PC-3 (cell line): ENCODE measurements at regions not wholly inside any gene's neighbourhood (a gene's known extent, or its start where the extent isn't known, plus 50 kb on each side); places are given as distances from the start of the nearest gene placed in this dataset.
"Not testable (repeated sequence)": the region's sequence is repeated elsewhere in the genome, so short reads cannot be mapped to it uniquely, and the experiment has no call there.

Source experiments
- ATAC-seq: fragments of 200-7000 bp; cut with Tn5 transposase; 2 replicates; pipeline ENCODE4 v1.9.1; 2020; ENCODE audit warnings: mild to moderate bottlenecking, moderate library complexity
- BruUV-seq: library from RNA; stranded (reverse); fragments of 400-500 nt; replicated peaks from 2 replicates; lab custom pipeline; 2021; lab: Mats Ljungman, UMichigan
- CTCF ChIA-PET: fragments of 300-600 bp; sonication (Branson Sonifier 250); formaldehyde crosslinking; loops from one replicate; lab custom pipeline; 2022; ENCODE audit warnings: antibody characterized with exemption; lab: Charles Lee
- POLR2A ChIA-PET: fragments of 300-600 bp; sonication (Branson Sonifier 250); formaldehyde crosslinking; loops from one replicate; lab custom pipeline; 2022; ENCODE audit warnings: antibody characterized with exemption; ENCODE audit not compliant: unreplicated experiment; lab: Charles Lee
- DNase-seq: peaks from one replicate; pipeline ENCODE4 v3.0.0-alpha.2; 2015
- H2AFZ ChIP-seq: fragments of 300-600 bp; sonication (generic); 2 replicates; pipeline ENCODE4 v1.6.0; 2016; ENCODE audit warnings: antibody characterized with exemption, low read length
- H3F3A ChIP-seq: fragments of 300-600 bp; sonication (generic); one replicate; pipeline ENCODE4 v1.6.0; 2017; ENCODE audit warnings: antibody characterized with exemption, low read length, control low read depth, mild to moderate bottlenecking; ENCODE audit not compliant: unreplicated experiment
- H3K27ac ChIP-seq: fragments of 300-600 bp; sonication (generic); 2 replicates; pipeline ENCODE4 v1.5.1; 2016; ENCODE audit warnings: mild to moderate bottlenecking, low read length
- H3K27me3 ChIP-seq: fragments of 300-600 bp; sonication (generic); 2 replicates; pipeline ENCODE4 v1.6.1; 2016; ENCODE audit warnings: low read length, mixed read lengths
- H3K36me3 ChIP-seq: fragments of 300-600 bp; sonication (generic); 2 replicates; pipeline ENCODE4 v1.6.1; 2016; ENCODE audit warnings: low read depth, mixed run types, low read length, mixed read lengths
- H3K4me1 ChIP-seq: fragments of 300-600 bp; sonication (generic); 2 replicates; pipeline ENCODE4 v1.5.1; 2016; ENCODE audit warnings: low read length; ENCODE audit not compliant: insufficient read depth
- H3K4me2 ChIP-seq: fragments of 300-600 bp; sonication (generic); 2 replicates; pipeline ENCODE4 v1.6.0; 2016; ENCODE audit warnings: low read length
- H3K4me3 ChIP-seq: fragments of 300-600 bp; sonication (generic); 2 replicates; pipeline ENCODE4 v1.5.1; 2016; ENCODE audit warnings: mild to moderate bottlenecking, low read length, mixed read lengths
- H3K79me2 ChIP-seq: fragments of 300-600 bp; sonication (generic); 2 replicates; pipeline ENCODE4 v1.6.1; 2017; ENCODE audit warnings: low read length, mixed read lengths
- H3K9ac ChIP-seq: fragments of 300-600 bp; sonication (generic); 2 replicates; pipeline ENCODE4 v1.6.0; 2016; ENCODE audit warnings: mild to moderate bottlenecking, low read length
- H3K9me2 ChIP-seq: fragments of 300-600 bp; sonication (generic); replicated peaks from 2 replicates; pipeline ENCODE4 v1.6.1; 2016; ENCODE audit warnings: mixed run types, low read length, mixed read lengths
- H3K9me3 ChIP-seq: fragments of 300-600 bp; sonication (generic); 2 replicates; pipeline ENCODE4 v1.6.1; 2016; ENCODE audit warnings: low read length, mixed read lengths
- H4K20me1 ChIP-seq: fragments of 300-600 bp; sonication (generic); 2 replicates; pipeline ENCODE4 v1.6.1; 2016; ENCODE audit warnings: low read length, mixed read lengths
- EZH2 ChIP-seq: fragments of 300-600 bp; sonication (generic); IDR thresholded peaks from one replicate; pipeline ENCODE4 v1.6.1; 2017; ENCODE audit warnings: antibody characterized with exemption, mild to moderate bottlenecking, low read length; ENCODE audit not compliant: unreplicated experiment
- EZH2phosphoT487 ChIP-seq: fragments of 300-600 bp; sonication (generic); IDR thresholded peaks from 2 replicates; pipeline ENCODE4 v1.6.1; 2018; ENCODE audit warnings: mild to moderate bottlenecking, antibody characterized with exemption, low read length, borderline replicate concordance
- intact Hi-C: fragments of 100-400 bp; cut with micrococcal nuclease; formaldehyde crosslinking; loops from 2 replicates; pipeline ENCODE4 v1.9.0; 2023
- TF ChIP-seq, protein P1 (sequence below): fragments of 300-600 bp; sonication (generic); conservative IDR thresholded peaks from 2 replicates; pipeline ENCODE4 v1.5.1; 2017; ENCODE audit warnings: antibody characterized with exemption, low read depth, mild to moderate bottlenecking, low read length

DNA sequence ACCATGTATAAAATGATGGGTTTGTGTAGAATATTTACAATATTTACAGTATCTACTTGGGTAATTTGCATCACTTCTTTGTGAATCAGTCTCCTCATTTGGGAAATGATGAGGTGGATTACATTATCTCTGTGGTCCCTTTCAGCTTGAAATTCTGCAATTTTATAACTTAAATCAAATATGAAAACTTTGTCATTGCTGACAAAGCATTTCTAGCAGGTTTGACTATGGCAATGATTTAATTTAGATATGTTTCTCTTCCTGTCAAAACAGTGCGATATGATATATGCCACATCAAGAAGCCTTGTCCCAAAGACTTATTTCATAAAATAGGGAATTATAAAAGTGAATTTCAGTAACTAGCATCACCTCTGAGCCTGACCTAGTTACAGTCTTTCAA, 315.8 kb upstream of the MEIS2 start:
- CTCF ChIA-PET: no interaction called here
- Histone ChIP-seq H3K79me2 (no peaks in the 10 kb centered on the region), H2AFZ (no peak overlapping the region), H3K27ac (no peak overlapping the region), H3K9me2 (no peaks in the 10 kb centered on the region), H3F3A (no peaks in the 10 kb centered on the region), H3K36me3 (no peaks in the 10 kb centered on the region), H3K4me2 (no peak overlapping the region), H3K4me3 (no peak overlapping the region), H3K9me3 (no peaks in the 10 kb centered on the region), H4K20me1 (no peaks in the 10 kb centered on the region), H3K27me3 (peaks cover 29% of the 10 kb centered on the region), H3K4me1 (no peaks in the 10 kb centered on the region), H3K9ac (no peak overlapping the region)
- TF ChIP-seq, protein P1, sequence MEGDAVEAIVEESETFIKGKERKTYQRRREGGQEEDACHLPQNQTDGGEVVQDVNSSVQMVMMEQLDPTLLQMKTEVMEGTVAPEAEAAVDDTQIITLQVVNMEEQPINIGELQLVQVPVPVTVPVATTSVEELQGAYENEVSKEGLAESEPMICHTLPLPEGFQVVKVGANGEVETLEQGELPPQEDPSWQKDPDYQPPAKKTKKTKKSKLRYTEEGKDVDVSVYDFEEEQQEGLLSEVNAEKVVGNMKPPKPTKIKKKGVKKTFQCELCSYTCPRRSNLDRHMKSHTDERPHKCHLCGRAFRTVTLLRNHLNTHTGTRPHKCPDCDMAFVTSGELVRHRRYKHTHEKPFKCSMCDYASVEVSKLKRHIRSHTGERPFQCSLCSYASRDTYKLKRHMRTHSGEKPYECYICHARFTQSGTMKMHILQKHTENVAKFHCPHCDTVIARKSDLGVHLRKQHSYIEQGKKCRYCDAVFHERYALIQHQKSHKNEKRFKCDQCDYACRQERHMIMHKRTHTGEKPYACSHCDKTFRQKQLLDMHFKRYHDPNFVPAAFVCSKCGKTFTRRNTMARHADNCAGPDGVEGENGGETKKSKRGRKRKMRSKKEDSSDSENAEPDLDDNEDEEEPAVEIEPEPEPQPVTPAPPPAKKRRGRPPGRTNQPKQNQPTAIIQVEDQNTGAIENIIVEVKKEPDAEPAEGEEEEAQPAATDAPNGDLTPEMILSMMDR: no peak
- TF ChIP-seq EZH2 (no peak), EZH2phosphoT487 (no peak)
- ATAC-seq (no peak), DNase-seq (no peak)
- POLR2A ChIA-PET: no interaction called here
- intact Hi-C loops: no loop called here
- BruUV-seq: no TSS peak

DNA sequence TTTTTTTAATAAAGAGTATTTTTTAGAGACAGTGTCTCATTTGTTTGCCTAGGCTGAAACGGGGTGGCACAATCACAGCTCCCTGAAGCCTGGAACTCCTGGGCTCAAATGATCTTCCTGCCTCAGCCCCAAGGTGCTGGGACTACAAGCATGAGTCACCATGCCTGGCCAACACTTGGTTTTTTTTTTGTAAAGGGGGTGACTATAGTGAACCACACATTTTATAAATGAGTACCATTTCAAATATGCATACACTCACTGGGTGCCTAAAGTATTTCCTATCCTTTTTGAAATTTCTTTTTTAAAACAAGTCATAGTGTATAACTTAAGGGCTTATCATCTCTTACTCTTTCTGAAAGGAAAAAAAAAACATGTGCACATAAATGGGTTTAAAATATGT, 325.2 kb upstream of the MEIS2 start:
- POLR2A ChIA-PET: no interaction called here
- CTCF ChIA-PET: no interaction called here
- intact Hi-C loops: no loop called here

DNA sequence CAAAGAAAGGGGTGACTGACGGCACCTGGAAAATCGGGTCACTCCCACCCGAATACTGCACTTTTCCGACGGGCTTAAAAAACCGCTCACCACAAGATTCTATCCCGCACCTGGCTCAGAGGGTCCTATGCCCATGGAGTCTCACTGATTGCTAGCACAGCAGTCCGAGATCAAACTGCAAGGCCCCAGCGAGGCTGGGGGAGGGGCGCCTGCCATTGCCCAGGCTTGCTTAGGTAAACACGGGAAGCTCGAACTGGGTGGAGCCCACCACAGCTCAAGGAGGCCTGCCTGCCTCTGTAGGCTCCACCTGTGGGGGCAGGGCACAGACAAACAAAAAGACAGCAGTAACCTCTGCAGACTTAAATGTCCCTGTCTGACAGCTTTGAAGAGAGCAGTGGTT, 327.0 kb upstream of the MEIS2 start:
- H3K4me1 ChIP-seq, H3F3A ChIP-seq, H3K9me3 ChIP-seq, intact Hi-C loops, H4K20me1 ChIP-seq, CTCF ChIA-PET, H3K27ac ChIP-seq, BruUV-seq, H3K4me3 ChIP-seq, ATAC-seq, H3K9me2 ChIP-seq, H3K36me3 ChIP-seq, POLR2A ChIA-PET, DNase-seq, H3K9ac ChIP-seq, H3K4me2 ChIP-seq, H3K79me2 ChIP-seq, H3K27me3 ChIP-seq, H2AFZ ChIP-seq: not testable (repeated sequence)

More for the DNA sequence above, 325.2 kb upstream of the MEIS2 start:
- no TSS peak for BruUV-seq
- Histone ChIP-seq H3K36me3 (no peaks in the 10 kb centered on the region), H4K20me1 (no peaks in the 10 kb centered on the region), H3K27me3 (0 out of 2 replicates have a peak, but pooled peaks cover 3% of the 10 kb centered on the region), H3K79me2 (no peaks in the 10 kb centered on the region), H3K9me3 (no peaks in the 10 kb centered on the region), H3K4me1 (no peaks in the 10 kb centered on the region), H3K4me2 (no peak overlapping the region), H3K4me3 (no peak overlapping the region), H2AFZ (no peak overlapping the region), H3K9me2 (no peaks in the 10 kb centered on the region), H3F3A (no peaks in the 10 kb centered on the region), H3K27ac (no peak overlapping the region), H3K9ac (no peak overlapping the region)
- ATAC-seq (no peak), DNase-seq (no peak)
- TF ChIP-seq, protein P1: no peak
- TF ChIP-seq EZH2phosphoT487 (no peak), EZH2 (no peak)
